Glomerular visceral epithelial cell (primary cell): ENCODE measurements at regions not wholly inside any gene's neighbourhood (a gene's known extent, or its start where the extent isn't known, plus 50 kb on each side); places are given as distances from the start of the nearest gene placed in this dataset.
"Not testable (repeated sequence)": the region's sequence is repeated elsewhere in the genome, so short reads cannot be mapped to it uniquely, and the experiment has no call there.

Experiments used
- DNase-seq: peaks from one replicate; pipeline ENCODE4 v3.0.0-alpha.2; 2016; ENCODE audit errors: extremely low spot score

DNA sequence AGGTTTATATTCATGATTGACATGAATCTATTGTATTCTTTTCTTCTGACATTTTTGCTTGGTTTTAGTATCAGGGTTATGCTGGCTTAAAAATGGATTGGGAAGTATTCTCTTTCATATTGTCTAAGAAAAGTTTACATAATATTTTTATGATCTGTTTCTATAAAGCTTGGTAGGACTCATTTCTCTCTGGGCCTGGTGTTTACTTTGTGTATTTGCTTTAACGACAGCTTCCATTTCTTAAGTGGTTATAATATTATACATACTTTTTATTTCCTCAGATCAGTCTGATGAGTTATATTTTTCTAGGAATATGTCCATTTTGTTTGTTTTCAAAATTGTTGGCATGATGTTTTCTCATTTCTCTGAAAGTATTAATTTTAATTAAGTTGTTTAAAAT, 117.9 kb upstream of the IL12A start:
- no peak for DNase-seq

DNA sequence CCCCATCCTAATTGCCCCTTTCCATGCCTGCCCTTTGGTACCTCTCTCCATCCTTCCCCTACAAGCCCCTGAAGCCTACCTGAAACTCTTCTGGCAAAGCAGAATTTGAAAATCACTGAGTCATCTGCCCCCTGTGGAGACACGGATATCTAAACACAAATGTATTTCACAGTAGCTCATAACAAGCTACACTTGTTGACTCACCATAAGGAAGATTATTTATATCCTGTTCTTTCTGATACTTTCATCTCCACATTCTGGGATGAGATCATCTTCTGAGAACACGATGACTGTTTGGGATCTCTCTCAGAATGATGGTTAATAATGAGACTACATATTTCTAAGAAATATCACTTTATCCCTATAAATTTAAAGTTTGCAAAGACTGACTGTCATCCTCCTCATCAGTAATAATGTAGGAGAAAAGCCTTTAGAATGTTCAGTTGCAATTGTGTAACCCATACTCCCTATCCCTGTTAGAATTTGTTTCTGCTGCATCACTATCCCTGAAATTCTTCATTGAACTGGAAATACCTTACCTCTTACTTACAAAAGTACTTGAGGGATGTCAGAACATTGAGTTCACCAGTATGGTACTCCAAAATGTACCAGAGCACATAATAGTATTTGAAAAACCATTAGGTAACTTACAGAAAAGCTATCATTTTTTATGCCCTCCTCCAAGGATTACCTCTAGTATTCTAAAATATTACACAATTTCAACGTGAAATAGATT, 116.1 kb upstream of the IL12A start:
- DNase-seq = peak; percentile 72

DNA sequence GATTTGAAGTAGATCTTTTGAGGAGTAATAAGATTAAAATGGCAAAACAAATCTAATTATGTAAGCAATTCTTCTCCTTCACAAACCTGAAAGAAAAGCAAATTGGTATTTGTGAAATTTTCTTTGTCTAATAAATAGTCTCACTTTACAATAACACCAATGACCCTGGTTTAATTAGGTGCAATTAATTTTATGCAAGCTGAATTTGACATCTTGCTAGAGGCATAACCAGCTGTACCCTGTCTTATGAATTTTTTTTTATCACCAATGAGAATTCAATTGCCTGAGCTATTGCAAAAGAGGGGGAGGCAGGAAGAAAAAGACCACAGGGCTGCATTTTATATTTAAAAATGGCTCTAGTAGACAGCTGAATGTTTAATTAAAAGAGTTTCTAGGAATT, 113.5 kb upstream of the IL12A start:
- no peak for DNase-seq

DNA sequence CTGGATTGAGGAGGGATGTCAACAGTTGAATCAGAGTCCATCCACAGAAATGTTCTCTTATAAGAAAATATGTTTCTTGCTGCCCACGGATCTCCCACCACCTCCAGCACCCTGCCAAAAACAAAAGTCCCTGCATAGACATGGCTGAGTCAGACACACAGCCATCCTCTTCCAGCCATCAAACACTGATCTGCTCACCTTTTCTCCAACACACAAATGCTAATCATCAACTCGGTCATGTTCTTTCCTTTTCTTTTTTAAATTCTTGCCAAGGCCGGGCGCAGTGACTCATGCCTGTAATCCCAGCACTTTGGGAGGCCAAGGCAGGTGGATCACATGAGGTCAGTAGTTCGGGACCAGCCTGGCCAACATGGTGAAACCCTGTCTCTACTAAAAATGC, 110.7 kb upstream of the IL12A start:
- peak; percentile 76 for DNase-seq

DNA sequence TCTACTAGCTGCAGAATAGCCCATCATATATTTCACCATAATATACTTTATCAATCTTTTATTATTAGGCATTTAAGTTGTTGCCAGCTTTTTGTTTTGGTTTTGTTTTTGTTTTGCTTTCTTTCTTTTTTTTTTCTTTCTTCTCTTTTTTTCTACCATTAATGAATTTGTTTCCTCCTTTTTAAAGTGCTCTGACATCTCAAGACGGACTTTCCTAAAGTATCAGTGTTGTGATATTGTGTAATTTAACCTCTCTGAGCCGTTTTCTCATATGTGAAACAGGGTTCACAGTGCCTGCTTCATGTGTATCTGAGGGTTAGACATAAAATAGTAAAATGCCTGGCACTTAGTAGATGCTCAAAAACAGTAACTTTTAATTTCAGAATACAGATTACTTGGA, 109.5 kb upstream of the IL12A start:
- no peak for DNase-seq

DNA sequence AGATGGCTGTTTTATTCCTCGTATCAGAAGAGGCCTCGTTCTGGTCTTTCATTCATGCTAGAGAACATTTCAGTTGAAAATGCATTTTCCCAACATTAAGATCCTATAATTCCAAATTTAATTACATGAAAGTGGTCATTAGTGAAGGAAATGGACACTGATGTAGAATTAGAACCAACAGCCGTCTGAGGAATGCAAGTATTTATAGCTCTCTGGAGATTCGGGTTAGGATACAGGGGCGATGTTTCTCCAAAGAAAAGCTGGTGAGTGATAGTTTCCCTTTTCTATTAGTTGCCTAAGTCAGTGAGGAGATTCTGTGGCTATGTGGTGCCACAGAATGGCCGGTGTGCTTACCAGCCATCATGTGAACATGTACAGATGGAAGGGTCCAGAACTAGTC, 109.0 kb upstream of the IL12A start:
- no peak for DNase-seq

DNA sequence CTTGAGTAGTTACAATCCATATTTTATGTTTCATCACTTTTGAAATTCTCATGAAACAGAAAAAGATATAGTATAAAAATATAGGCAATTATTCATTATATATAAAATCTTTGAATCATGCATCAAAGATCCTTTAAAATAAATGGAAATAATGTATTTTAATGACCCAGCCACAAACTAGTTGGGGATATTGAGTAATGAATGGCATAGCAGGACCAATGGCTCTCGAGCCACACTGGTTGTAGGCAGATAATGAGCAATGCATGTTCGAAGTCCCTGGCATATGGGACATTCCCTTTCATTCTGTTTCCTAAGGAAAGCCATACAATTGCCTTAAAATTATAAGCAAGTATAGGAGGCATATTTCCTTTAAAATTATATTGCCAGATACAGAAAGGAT, 107.4 kb upstream of the IL12A start:
- DNase-seq = no peak

DNA sequence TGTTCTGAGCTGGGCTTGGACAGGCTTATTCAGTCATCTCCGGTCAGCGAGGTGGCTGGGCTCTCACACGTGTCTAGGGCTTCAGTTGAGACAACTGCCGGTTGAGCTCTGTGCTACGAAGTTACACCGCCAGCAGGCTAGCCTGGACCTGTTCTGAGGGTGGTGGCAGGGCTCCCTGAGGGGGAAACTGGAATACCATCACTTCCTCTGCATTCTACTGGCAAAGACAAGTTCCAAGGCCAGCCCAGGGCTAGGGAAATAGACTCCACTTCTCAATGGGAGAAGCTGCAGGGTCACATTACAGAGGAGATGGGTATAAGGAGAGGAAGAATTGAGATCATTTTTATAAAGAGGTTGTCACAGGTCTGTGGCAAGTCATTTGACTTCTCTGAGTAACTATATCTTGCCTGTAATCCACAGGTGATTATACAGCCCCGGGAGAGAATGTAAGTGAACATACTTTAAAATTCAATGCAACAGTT, 106.8 kb upstream of the IL12A start:
- peak; percentile 49 for DNase-seq

DNA sequence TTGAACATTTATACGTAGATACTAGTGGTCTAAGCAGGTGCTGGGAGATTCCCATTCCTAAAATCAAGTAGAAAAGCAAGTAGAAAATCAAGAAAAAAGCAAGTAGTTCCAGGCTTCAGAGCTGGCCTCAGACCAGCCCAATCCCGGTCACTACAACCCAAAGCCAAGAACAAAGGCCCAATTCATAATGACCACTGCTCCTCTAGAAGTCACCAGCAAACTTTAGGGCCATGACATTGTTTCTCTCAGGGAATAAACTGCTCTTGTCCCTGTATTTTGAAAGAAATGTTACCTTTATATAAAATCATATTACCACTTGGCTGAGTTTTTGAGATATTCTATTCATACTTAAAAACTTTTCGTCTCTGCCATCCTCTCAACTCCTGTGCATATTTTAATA, 106.3 kb upstream of the IL12A start:
- no peak for DNase-seq

DNA sequence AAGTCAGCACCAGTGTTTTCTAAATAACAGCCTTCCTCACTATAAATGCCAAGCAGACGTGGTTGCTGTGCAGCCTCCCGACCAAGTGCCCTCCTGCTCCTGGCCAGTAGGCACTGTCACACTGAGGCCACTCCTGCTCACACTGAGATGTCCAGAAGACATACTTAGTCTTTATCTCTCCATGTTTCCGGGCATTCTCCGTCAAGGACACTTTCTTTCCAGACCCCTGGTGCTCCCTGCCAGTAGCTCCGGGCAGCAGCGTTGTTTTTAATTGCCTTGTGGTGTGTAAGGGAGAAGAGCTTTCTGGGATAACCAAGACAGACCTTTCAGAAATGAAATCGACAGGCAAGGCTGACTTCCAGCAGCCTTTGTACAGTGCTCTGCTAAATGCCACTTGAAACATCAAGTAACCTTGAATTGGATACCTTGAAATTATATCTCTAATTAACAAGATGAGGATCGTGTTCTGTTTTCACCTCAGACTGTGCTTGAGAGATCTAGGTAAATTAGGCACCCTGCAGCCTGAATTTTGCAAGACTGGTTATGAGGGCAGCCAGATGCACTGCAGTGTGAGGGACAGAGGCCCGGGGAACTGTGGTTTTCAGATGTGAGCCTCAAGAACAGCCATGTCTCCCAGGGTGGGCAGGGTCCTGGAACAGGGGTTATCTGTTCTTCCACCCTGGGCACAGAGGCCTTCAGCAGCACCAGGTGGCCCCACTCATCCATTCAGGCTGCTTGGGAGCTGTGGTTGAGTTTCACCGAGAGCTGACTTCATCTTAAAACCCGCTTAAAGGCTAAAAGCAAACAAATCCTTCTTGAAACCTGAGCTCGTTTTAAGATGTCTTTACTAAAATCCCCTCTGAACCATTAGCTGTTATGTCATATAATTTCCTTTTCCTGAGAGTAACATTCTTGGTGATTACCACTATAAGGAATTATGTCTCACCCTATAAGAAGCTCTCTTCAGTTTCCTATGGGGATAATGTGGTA, 105.5 kb upstream of the IL12A start:
- DNase-seq = peak; percentile 82

DNA sequence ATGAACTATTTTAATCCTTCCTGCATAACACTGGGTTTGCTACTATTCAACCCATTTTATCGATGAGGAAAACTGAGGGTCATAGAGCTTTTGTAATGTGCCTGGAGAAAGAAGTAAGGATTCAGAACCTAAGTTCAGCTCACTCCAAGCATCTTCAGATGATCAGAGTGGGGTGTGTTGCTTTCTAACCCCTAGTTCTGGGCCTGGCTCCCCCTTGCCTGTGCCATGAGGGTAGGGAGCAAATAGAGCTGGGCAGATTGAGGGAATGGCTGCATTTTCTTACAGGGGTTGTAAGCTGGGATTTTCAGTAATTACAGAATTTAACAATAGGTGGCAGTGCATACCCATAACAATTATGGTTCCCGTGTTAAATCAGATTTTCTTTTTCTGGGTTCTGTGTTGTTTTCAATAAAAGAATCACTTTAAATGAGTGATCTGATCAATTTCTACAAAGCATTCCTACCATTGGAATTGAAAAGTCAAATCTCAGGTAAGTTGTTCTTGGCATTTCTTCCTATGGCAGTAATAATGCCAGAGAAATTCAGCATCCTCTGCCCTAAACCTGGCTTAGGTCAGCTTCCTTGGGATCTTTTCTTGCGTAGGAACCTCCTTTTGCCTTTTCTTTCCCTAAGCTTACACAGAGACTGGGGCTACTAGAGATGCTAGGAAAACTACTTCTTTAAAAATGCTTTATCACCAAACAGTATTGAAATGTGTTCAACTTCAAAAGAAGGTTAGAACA, 103.8 kb upstream of the IL12A start:
- DNase-seq = peak; percentile 51

DNA sequence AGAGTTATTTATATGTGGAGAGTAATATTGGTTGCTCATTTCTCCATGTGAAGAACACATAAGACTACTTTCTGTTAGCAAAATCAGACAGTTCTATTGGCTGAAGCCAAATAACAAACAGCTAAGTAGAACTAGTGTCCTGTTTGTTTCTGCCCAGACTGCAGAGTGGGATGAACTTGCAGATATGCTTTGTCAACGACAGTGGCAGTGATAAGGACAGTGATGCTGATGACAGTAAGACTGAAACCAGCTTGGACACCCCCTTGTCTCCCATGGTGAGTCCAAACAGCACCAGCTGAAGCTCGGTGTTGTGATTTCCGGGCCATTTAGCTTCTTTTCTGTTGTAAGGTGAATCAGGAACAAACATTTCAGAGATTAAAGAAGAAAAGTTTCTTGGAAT, 102.6 kb upstream of the IL12A start:
- no peak for DNase-seq

DNA sequence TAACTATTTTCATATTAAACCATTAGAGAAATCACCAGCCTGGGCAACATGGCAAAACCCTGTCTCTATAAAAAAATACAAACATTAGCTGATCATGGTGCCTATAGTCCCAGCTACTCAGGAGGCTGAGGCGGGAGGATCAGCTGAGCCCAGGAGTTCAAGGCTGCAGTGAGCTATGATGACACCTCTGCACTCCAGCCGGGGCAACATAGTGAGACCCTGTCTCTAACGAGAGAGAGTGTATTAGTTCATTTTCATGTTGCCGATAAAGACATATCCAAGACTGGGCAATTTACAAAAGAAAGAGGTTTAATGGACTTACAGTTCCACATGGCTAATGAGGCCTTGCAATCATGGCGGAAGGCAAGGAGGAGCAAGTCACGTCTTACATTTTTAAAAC, 102.1 kb upstream of the IL12A start:
- DNase-seq = not testable (repeated sequence)

DNA sequence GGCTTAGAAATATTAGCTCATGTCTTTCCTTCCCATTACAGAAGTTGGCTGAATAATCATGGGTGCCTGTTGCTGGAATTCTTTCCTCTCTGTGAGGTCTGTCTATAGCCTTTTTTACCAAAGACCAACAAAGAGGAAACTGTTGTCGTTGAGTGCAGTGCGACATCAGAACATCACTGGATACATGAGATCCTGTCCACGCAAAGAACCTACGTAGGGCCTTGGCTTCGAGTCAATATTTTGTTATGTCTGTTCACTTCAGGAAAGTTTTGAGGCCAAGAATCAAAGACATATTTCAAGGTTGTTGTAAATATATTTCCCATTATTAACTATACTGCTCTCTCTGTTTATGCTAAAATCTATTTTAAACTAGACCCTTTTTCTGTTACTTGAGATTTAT, 101.5 kb upstream of the IL12A start:
- DNase-seq = no peak

DNA sequence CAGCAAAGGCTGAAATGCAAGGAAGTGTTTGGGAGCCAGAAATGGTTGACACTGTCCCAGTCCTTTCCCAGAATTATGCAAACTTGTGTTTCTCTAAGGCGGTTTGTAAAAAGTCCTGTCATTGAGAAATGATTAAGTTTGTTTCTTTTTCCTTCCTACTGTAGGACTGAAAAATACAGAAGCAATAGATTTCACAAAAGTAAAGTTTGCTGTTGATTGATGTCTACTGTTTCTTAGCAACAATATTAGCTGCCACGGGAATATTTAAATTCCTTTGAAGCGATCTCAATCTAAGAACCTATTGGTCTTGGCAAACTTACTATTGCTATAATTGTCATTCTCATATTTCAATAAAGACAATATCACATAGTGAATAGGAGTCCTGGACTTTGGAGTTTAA, 100.7 kb upstream of the IL12A start:
- DNase-seq = no peak

DNA sequence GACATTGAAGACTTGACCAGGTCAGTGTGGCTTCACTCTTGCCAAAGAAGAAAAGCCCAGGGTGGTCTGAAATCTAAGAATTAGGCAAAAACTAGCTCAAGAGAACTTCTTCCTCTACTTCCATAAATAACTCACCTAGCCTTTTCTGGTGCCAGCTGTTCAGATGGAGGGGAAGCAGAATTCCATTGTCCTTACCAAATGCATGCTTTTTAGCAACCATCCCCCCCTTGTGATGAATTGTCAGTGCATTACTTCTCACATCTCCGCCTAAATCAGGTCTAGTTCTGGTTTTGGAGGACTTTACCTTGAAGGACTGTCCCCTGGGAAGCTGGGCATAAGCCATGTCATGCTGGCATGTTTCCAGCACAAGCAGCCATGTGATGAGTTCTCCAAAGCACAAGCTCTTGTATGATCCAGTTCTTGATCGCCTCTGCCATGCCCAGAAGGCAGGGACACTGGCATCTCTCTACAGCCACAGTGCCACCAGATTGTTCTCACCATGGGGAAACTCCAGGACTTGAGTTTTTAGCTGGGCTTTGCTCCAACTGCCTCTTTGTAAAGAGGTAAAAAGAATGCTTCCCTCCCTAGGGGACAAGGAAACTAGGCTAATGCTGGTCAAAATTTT, 96.4 kb upstream of the IL12A start:
- no peak for DNase-seq

DNA sequence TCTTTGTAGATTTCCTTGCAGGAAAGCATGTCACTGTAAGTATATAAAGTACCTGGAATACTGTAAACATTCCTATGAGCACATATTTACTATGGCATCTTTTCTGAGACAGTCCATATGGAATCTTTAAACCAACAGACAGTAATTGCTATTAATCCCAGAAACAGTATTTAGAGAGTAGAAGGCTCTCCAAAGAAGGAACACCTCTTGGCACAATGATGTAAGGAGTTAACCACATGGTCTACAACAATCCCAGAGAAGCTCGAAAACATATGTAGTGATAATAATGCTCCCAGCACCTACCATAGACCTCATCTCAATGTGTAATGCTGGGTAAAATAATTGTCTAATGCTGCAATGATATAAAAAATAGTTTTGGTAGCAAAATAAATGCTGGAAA, 95.8 kb upstream of the IL12A start:
- no peak for DNase-seq

DNA sequence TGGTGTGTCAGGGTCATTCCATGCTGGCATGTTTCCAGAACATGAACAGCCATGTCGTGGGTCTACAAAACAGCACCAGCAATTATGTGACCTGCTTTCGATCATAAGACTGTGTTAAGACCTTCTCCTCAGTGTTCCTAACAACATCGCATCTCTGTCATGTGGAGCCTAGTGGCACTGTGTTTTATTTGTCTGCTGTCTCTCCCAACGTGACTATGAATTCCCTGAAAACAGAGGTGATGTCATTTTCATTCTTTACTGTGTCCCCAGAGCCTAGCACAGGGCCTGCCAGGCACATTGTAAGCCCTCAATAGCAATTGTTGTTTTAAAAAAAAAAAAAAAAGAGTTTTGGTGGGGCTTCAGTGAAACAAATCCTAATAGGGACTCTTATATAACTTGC, 94.2 kb upstream of the IL12A start:
- no peak for DNase-seq

DNA sequence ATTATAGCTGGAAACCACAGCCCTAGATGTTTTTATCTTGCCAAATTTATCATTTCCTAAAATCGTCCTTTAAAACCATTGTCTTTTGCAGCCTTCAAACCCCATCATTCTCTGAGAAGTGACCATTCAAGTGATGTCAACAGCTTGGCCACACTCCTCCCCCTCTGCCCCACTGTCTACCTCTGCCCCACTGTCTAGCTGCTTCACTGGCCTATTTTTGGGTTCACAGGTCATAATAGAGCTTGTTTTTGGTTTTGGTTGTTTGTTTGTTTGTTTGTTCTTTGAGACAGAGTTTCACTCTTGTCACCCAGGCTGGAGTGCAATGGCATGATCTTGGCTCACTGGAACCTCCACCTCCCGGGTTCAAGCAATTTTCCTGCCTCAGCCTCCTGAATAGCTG, 93.2 kb upstream of the IL12A start:
- no peak for DNase-seq

DNA sequence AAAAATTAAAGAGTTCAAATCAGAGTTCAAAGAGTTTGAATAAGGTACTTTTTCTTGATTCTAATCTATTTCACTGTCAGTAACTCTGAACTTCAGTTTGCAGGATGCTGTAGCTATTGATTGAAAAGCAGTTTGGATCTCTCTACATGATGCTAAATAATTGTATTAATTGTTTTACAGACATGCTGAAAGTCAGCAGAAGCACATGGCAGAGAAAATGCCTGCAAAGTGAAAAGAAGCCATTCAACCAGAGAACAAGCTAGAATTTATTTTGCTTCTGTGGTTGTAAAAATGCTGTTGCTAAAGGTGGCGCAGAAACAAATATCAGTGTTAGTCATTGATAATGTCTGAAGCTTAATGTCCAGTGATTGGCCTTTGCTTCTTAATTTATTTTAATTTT, 92.1 kb upstream of the IL12A start:
- no peak for DNase-seq

DNA sequence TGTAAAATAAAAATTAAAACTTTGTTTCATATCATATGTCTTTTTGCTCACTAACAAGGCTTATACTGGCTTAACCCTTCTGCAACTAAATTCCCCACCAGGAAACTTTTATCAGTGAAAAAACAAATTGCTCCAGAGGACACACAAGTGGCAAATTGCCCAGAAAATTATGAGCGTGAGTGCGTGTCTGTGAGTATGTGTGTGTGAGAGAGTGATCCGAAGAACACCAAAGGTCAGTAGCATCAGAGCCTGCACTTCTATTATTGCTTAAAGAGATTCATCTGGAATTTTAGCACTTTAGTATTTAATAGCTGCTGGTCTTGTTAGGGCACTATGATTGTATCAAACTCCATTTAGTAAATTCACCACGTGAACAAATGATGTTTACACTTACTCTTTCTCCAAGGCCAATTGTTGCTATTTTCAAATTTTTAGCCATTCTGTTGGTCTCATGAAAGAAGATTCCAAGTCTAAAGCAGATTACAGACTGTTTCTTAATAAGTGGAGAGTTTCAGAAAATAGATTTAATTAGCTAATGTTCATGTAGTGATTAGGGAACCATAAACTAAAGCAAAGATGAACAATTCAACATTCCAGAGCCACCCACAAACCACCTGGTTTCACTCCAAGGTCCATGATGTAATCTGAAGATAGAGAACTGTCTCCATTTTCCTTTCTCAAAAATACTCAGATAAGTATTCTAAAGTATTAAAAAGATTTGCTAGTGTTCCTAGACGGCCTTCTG, 91.1 kb upstream of the IL12A start:
- peak; percentile 57 for DNase-seq
